Endometrium (tissue), 2 donors: ENCODE measurements at regions not wholly inside any gene's neighbourhood (a gene's known extent, or its start where the extent isn't known, plus 50 kb on each side); places are given as distances from the start of the nearest gene placed in this dataset.
"Not testable (repeated sequence)": the region's sequence is repeated elsewhere in the genome, so short reads cannot be mapped to it uniquely, and the experiment has no call there.

ENCODE experiments used
- FAIRE-seq: peaks from 2 replicates; lab custom pipeline; 2012; peaks lifted over from hg19 to GRCh38; lab: Jason Lieb, UNC
- donor health status: control.
- donor health status: control.

DNA sequence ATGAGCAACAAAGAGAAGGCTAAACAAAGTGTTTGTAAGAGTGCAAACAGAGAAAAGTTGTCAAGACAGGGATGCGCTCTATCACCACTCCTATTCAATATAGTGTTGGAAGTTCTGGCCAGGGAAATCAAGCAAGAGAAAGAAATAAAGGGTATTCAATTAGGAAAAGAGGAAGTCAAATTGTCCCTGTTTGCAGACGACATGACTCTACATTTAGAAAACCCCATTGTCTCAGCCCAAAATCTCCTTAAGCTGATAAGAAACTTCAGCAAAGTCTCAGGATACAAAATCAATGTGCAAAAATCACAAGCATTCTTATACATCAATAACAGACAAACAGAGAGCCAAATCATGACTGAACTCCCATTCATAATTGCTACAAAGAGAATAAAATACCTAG, 143.4 kb upstream of the POGK start:
- FAIRE-seq: not testable (repeated sequence)

- no peak for FAIRE-seq
Measured at GRCh38 chr1:166698771-166699170, 140.5 kb upstream of the POGK start.

- no peak for FAIRE-seq
Measured at GRCh38 chr1:166699613-166700012, 139.7 kb upstream of the POGK start.

DNA sequence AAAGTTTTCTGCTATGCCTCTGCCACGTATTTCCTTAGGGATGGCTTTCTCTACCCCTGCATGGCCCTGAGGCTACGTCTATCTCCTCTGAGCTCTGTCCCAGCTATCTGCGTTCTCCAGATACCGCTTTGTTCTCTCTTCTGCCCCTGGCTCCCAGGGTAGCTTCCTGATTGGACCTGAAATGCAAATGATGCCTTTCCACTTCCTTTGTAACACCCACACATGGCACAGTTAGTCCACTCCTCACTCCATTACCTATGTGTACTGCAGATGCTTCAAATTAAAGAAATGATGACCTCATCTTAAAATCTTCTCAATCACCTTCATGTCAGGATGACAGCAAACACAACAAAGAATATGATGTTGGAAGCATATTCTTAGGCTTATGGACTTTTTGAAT, 138.6 kb upstream of the POGK start:
- no peak for FAIRE-seq

GRCh38 chr1:166701603-166702100, 137.6 kb upstream of the POGK start:
- no peak for FAIRE-seq

- FAIRE-seq: no peak
Measured at GRCh38 chr1:166703141-166703540, 136.1 kb upstream of the POGK start.

GRCh38 chr1:166703726-166704462, 135.4 kb upstream of the POGK start:
- FAIRE-seq: no peak

GRCh38 chr1:166705376-166706289, 133.6 kb upstream of the POGK start:
- no peak for FAIRE-seq

- no peak for FAIRE-seq
Measured at GRCh38 chr1:166716620-166717019, 122.7 kb upstream of the POGK start.

- no peak for FAIRE-seq
Measured at GRCh38 chr1:166721145-166721544, 118.1 kb upstream of the POGK start.

- no peak for FAIRE-seq
Measured at GRCh38 chr1:166730299-166730888, 108.9 kb upstream of the POGK start.

- FAIRE-seq: no peak
Measured at GRCh38 chr1:166738140-166738539, 101.1 kb upstream of the POGK start.

DNA sequence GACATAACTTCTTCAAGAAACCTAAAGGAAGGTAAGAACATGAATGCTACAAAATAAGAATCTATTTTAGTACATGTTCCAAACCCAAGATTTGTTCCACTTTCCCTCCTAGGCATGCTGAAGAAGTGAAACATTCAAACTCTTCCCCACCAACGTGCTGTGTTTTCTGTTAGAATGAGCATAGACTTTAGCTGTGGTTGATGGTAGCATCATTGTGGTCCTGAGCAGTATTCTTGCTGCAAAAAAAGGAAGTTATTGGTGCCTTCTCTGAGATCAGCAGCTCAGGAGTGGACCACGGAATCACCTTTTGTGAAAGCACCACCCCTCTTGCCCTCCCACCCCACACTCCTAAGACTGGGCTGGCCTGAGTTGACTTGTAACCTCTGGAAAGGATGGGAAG, 100.4 kb upstream of the POGK start:
- no peak for FAIRE-seq

- FAIRE-seq: no peak
Measured at GRCh38 chr1:166740668-166741276, 98.5 kb upstream of the POGK start.

- no peak for FAIRE-seq
Measured at GRCh38 chr1:166763318-166763717, 76.0 kb upstream of the POGK start.

GRCh38 chr1:166766942-166767341, 72.3 kb upstream of the POGK start:
- no peak for FAIRE-seq

GRCh38 chr1:166784646-166785045, 54.6 kb upstream of the POGK start:
- FAIRE-seq: not testable (repeated sequence)

DNA sequence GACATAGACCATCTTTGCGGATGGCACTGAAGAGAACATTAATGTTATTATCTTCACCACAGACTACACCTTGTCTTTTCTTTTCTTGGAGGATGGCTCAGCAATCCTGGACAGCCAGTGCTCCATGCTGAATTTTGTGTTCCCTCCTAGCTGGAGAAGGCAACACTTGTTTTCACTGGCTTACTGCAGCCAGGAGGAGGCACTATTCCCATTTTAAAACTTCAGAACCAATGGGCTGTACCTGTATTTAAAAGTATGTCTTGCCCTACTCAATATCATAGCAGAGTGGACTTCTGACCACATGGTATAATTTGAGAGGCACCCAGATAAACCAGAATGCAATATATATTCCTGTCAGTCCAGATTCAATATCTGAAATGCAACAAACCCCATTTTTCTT, 53.3 kb upstream of the POGK start:
- FAIRE-seq: no peak

DNA sequence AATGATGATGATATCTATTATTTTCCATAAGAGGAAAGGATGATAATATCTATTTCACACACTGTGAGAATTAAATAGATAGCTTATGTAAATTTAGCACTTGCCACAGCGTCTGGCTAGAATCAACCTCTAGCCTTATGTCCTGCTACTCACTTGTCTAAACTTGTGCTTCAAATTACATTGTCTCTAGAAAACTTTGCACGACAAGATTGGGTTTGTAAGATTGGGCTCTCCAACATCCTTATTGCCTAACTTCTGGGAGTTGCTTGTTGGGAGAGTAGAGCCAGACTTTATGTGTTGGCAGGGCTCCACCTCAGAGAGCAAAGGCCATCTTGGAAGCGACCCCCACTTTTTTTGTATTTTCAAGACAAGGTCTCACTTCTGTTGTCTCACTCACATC, 50.0 kb upstream of the POGK start:
- no peak for FAIRE-seq
